Caki2 (cell line): ENCODE measurements at regions not wholly inside any gene's neighbourhood (a gene's known extent, or its start where the extent isn't known, plus 50 kb on each side); places are given as distances from the start of the nearest gene placed in this dataset.
"Not testable (repeated sequence)": the region's sequence is repeated elsewhere in the genome, so short reads cannot be mapped to it uniquely, and the experiment has no call there.

Experiments used
- DNase-seq: peaks from one replicate; pipeline ENCODE4 v3.0.0-alpha.2; 2015; ENCODE audit warnings: low read depth
- in situ Hi-C: cut with HindIII; loops from 2 replicates; pipeline ENCODE4 v1.10.0; 2016; ENCODE audit warnings: low sequenced_read_pairs, low pct_unique_long_range_greater_than_20kb, mixed read lengths

DNA sequence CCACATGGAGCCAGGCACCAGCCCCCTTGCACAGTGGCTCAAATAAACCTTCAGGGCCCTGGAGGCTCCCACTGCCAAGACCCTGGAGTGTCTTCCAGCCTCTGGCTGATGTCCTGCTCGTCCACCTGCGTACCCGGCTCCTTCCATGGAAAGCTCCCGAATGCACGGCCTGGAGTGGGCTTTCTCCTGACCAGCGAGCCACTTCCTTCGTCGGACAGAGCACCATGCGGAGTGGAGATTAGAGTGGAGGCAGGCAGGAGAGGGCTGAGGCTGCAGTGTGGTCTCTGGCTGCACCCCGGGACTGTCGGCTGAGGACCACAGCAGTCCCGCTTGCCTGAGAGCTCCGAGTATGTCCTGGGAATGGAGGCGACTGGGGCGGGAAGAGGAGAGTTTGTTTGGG is 93.7 kb upstream of the SFSWAP start:
- in situ Hi-C loops = no loop called here
- DNase-seq = no peak

DNA sequence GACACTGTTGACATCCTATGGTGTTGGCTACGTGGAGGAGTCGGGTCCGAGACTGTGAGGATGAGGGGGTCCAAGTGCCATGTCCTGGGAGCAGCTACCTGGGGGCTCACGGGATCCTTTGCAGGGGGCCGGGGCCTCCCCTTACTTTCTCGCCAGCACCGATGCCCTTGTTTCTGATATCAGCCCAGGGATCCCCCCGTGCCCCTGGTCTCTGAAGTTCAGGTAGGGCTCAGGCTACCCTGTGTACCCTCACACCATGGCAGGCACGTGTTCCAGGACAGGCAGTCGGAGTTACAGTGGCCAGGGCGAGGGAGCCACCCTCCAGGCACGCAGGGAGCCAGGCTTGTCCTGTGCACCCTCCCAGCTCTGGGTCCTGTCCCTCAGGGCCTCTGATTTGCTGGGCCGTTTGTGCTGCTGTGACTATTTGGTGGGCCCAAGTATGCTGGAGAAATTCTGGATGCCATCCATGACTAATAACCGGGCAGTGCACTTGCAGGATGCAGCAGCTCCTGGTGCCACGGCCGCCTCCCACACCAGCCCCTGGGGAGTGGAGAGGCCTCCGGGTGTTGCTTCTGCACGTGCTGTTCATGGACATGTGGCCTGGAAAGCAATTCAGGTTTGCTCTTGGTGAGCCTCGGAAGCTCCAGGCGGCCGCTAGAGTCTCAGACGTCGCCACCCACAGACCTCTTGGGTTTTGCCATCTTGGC is 93.1 kb upstream of the SFSWAP start:
- no peak for DNase-seq
- in situ Hi-C loops = no loop called here

DNA sequence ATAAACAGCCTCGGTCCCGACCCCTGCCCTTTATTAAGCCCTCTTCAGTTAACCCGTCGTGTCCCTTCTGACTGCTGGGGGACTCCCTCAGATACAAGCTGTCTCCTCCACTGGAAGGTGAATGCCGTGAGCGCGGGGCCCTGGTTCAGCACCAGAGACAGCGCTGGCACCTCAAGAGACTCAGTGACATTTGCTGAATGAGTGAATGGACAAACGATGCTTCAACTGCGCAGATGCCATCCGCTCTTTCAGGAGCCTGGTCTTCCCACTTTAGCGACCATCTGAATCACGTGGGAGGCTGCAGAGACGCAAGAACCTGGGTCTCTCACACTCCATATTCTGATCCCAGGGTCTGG is 92.6 kb upstream of the SFSWAP start:
- in situ Hi-C loops = no loop called here
- DNase-seq = peak; percentile 30

DNA sequence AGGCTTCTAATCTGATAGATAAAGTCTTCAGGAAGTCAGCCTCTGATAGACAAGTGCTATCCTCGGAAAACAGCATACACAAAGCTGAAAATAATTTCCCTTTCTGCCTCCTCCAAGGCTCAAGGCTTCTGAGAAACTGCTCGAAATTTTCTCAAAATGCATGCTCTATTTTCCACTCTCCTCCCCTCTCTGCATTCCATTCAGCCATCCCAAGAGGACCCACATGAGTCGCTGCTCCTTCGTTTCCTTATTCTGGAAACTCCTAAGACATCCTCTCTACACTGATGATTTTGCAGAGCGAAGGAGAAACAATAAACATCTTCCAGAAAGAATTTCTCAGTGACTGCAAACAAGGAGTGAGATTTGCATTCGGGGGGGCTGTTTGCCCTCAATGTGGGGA is 92.2 kb upstream of the SFSWAP start:
- in situ Hi-C loops = no loop called here

GRCh38 chr12:131619106-131619642 is 91.7 kb upstream of the SFSWAP start:
- in situ Hi-C loops = no loop called here

More for the DNA sequence above, 92.2 kb upstream of the SFSWAP start:
- DNase-seq = no peak

GRCh38 chr12:131619736-131620506 is 91.0 kb upstream of the SFSWAP start:
- no peak for DNase-seq
- in situ Hi-C loops = no loop called here

More at GRCh38 chr12:131619106-131619642, 91.7 kb upstream of the SFSWAP start:
- DNase-seq = no peak

DNA sequence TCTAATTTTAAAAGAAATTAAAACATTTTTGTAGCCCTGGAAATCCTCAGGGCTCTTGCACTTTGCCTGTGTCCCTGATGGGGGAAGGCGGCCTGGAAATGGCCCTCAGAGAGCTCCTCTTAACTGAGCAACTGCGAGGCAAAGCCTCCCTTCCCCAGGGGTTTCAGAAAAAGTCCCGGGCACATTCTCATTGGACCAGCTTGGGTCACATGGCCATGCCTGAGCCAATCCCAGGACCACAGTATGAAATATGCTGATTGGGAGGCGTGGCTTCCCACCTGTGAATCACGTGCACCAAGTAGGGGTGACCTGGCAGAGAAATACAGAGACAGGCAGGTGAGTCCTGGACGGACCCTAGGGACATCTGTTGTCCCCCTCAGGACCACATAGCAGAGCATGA is 90.4 kb upstream of the SFSWAP start:
- no peak for DNase-seq
- in situ Hi-C loops = no loop called here

DNA sequence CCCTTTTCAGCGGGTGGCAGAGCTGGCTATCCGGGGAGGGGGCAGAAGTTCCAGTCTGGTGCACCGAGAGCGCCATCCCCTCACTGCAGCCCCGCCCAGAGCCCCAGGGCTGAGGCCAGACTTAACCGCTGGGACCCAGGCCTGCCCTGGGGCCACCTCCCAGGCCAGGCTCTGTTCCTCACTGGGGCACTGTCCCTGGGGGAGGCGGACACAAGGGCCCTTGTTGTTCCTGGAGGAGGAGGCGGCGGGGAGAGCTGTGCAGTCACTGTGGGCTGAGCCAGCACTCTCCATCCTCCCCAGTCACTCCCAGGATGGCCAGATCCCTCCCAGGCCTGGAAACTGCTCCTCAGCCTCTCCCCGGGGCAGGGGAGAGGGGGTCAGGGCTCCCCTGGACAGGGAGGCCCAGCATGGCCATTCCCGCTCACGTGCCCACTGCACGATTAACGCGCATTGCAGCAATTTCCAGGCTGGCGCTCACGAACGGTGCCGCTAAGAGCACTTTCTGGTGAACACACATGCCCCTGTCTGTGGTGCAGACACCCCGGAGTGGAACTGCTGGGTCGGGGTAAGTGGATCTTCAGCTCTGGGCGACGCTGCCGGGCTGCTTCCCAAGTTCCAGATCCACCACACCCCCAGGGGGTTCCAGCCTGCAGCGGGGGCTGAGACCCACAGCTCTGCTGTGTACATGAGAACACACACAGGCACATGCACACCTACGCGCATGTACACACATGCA is 89.8 kb upstream of the SFSWAP start:
- no peak for DNase-seq

DNA sequence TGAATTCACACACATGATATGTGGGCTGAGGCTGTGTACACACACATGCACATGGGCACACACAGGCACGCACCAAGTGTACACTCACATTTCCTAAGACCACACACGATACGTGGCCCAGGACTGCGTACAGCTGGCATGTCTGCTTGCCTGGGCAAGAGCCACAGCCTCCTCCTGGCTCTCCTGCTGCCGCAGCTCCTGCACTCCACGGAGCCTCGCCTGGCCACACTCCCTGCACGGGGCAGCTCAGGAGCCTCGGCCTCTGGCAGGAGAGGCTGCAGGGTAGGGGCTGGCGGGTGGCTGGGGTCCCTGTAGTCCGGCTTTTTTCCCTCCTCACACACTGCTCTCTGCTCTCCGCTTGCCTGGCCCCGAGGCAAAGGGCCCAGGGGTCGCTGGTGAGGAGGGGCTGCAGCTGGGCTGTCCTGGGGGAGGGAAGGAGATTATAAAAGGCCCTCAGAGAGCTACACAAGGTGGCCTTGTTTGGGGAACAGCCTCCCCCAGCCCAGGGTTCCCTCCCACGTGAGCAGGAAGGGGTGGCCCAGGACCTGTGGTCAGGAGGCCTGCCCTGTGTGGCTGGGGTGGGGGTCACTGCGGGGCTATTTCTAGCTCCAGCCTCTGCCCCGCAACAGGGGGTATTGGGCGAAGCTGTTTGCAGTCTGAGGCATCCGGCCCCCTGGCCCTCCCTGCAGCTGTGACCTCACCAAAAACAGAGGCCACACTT is 89.0 kb upstream of the SFSWAP start:
- DNase-seq = no peak
- in situ Hi-C loops = no loop called here

More for the DNA sequence above, 89.8 kb upstream of the SFSWAP start:
- in situ Hi-C loops = no loop called here

GRCh38 chr12:131622422-131622955 is 88.4 kb upstream of the SFSWAP start:
- DNase-seq = no peak
- in situ Hi-C loops = no loop called here

DNA sequence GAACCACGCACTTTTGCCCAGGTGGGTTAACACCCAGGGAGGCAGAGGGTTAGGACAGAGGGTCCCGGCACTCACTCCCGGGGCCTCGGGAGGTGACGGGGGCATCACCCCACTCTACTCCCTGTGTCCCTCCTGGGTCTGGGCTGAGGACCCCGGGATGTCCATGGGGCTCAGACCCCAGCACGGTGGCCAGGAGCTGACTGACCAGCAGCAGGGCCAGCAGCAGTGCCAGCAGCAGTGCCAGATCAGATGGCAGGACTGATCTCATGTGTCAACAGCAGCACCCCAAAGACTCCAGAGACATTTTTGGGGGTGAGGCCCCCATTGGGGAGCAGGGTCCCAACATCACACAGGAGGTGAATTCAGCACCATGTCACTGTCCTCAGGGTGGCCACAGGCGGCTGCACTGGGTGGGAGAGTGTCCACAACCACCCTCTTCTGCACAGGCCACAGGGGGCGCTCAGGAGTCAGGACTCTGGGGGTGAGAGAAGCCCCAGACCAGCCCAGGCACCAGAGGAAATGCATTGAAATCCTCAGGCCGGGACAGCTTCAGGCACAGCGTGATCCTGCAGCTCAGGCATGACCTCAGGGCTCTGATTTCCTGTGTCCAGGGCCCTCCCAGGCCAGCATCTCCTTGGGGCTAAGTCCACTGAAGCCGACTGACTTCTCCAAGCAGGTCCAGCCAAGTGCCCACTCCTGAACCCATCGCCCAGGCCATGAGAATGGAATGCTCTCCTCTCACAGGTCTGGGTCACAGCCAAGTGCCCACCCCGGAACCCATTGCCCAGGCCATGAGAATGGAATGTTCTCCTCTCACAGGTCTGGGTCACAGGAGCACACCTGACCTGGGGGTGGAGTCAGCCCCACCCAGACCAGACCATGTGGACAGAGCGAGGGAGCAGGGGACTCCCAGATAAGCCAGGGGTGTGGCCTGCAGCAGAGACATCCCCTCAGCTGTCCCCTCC is 87.2 kb upstream of the SFSWAP start:
- not testable (repeated sequence) for DNase-seq

DNA sequence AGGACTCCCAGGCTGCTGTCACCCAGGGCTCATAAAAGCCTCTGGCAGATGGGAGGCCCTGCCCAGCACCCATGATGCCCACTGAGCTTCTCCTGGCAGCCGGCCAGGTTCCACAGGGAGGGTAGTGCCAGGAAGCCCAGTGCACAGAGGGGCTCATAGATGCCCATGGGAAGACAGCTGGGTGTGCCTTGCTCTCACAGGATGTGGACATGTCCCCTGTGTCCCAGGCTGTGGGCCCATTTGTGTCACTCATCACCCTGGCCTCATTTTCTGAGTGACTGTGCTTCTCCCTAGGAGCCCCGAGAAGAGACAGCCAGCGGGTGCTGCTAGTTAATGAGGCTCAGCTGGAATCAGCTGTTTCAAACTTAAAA is 86.5 kb upstream of the SFSWAP start:
- in situ Hi-C loops = not testable (repeated sequence)

More for the DNA sequence above, 87.2 kb upstream of the SFSWAP start:
- in situ Hi-C loops = not testable (repeated sequence)

DNA sequence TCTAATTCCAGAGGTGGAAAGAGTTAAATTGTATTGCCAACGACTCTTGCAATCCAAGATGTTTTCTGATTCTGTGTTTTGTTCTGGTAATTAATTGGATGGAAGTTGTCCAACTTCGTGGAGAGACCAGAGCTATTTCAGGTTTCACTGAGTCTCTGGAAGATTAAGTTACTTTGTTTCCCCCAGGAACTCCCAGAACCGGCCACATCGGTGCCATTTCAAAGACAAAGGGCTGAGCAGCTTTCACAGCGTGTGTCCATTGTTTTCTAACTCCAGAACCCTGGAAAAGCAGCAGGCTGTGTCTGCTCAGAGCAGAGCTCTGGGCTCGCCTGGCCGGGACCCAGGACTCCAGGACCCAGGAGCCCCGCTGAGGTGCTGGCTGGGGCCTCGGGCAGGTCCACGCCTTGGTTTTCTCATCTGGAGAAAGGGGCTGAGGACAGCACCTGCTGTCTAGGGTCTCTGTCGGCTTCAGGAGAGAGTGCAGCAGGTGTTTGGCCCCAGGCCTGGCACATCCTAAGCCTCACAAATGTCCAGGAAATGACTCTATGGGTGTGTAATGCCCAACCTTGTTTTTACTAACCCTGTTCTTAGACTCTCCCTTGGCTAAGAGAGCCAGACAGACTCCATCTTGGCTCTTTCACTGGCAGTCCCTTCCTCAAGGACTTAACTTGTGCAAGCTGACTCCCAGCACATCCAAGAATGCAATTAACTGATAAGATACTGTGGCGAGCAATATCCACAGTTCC is 86.0 kb upstream of the SFSWAP start:
- in situ Hi-C loops, DNase-seq: not testable (repeated sequence)

More for the DNA sequence above, 86.5 kb upstream of the SFSWAP start:
- not testable (repeated sequence) for DNase-seq

- DNase-seq = not testable (repeated sequence)
Observed at GRCh38 chr12:131625966-131626722, 84.7 kb upstream of the SFSWAP start.

GRCh38 chr12:131627151-131628022 is 83.5 kb upstream of the SFSWAP start:
- DNase-seq, in situ Hi-C loops: not testable (repeated sequence)

More at GRCh38 chr12:131625966-131626722, 84.7 kb upstream of the SFSWAP start:
- in situ Hi-C loops = not testable (repeated sequence)
